CD14-positive monocyte (primary cell): ENCODE measurements at regions not wholly inside any gene's neighbourhood (a gene's known extent, or its start where the extent isn't known, plus 50 kb on each side); places are given as distances from the start of the nearest gene placed in this dataset.

Experiments used
- DNase-seq, 3 donors: peaks; one replicate each; pipeline ENCODE4 v3.0.0-alpha.2; 2011 to 2022
- H2AFZ ChIP-seq: 2 replicates; pipeline ENCODE4 v1.6.0; 2012; ENCODE audit warnings: mild to moderate bottlenecking, low read depth, low read length, inconsistent platforms; ENCODE audit not compliant: insufficient read depth, poor library complexity, severe bottlenecking
- H3K27ac ChIP-seq, 2 donors: 1 replicate in 1 of 2; 2 replicates in 1 of 2; pipeline ENCODE4 v1.5.1; 2012 to 2013; ENCODE audit warnings: low read length in 2 of 2, control low read depth in 1 of 2, inconsistent platforms in 1 of 2, low read depth in 1 of 2, mild to moderate bottlenecking in 1 of 2
- H3K27me3 ChIP-seq, 2 donors: one replicate each; pipeline versions ENCODE4 v1.6.0 to v1.6.1; 2011 to 2013; ENCODE audit warnings: low read length in 2 of 2; ENCODE audit not compliant: control insufficient read depth in 2 of 2, insufficient read depth in 2 of 2
- H3K36me3 ChIP-seq, 2 donors: replicated peaks in 1 of 2; 1 replicate in 1 of 2; 2 replicates in 1 of 2; pipeline versions ENCODE4 v1.5.1 to v1.6.1; 2012 to 2013; ENCODE audit warnings: low read length in 2 of 2, control low read depth in 1 of 2, inconsistent platforms in 1 of 2, mild to moderate bottlenecking in 1 of 2; ENCODE audit not compliant: insufficient read depth in 2 of 2, control insufficient read depth in 1 of 2
- H3K4me1 ChIP-seq, 2 donors: 1 replicate in 1 of 2; 2 replicates in 1 of 2; pipeline versions ENCODE4 v1.5.1 to v1.6.1; 2012 to 2013; ENCODE audit warnings: low read length in 2 of 2, control low read depth in 1 of 2, inconsistent platforms in 1 of 2, mild to moderate bottlenecking in 1 of 2, moderate library complexity in 1 of 2; ENCODE audit not compliant: insufficient read depth in 2 of 2, control insufficient read depth in 1 of 2
- H3K4me2 ChIP-seq: replicated peaks from 2 replicates; pipeline ENCODE3; 2012; ENCODE audit warnings: low read length, moderate library complexity, mild to moderate bottlenecking; ENCODE audit not compliant: poor library complexity, severe bottlenecking; ENCODE audit errors: extremely low read depth
- H3K4me3 ChIP-seq, 3 experiments: fragments of 200-600 bp in 1 of 3; sonication (generic) in 1 of 3; replicated peaks in 1 of 3; 1 replicate in 2 of 3; 2 replicates in 1 of 3; pipeline ENCODE4 v1.5.1; 2011 to 2013; ENCODE audit warnings: low read length in 3 of 3, mild to moderate bottlenecking in 3 of 3, control low read depth in 2 of 3, low read depth in 2 of 3, inconsistent platforms in 1 of 3, moderate library complexity in 1 of 3
- H3K79me2 ChIP-seq: 2 replicates; pipeline ENCODE4 v1.6.0; 2012; ENCODE audit warnings: mild to moderate bottlenecking, control low read depth, inconsistent platforms, low read length, moderate library complexity; ENCODE audit not compliant: insufficient read depth
- H3K9ac ChIP-seq: 2 replicates; pipeline ENCODE4 v1.6.0; 2017; ENCODE audit warnings: low read length, mild to moderate bottlenecking; ENCODE audit not compliant: insufficient read depth, poor library complexity, severe bottlenecking
- H3K9me3 ChIP-seq, 2 donors: replicated peaks in 1 of 2; 1 replicate in 1 of 2; 2 replicates in 1 of 2; pipeline versions ENCODE4 v1.5.1 to v1.6.1; 2012 to 2013; ENCODE audit warnings: low read length in 2 of 2, control low read depth in 1 of 2; ENCODE audit not compliant: control insufficient read depth in 1 of 2, insufficient read depth in 1 of 2
- H4K20me1 ChIP-seq: 2 replicates; pipeline ENCODE4 v1.6.0; 2012; ENCODE audit warnings: mild to moderate bottlenecking, low read length, control low read depth, moderate library complexity; ENCODE audit not compliant: insufficient read depth
- H3K27ac Mint-ChIP-seq, 7 donors: one replicate each; pipeline ENCODE4 v1.8.0; 2020; ENCODE audit warnings: mild to moderate bottlenecking in 7 of 7, mixed read lengths in 7 of 7, moderate library complexity in 6 of 7, inconsistent platforms in 2 of 7
- H3K27me3 Mint-ChIP-seq, 3 donors: one replicate each; pipeline ENCODE4 v1.8.0; 2021 to 2022; ENCODE audit warnings: low read depth in 3 of 3, mild to moderate bottlenecking in 3 of 3, mixed read lengths in 3 of 3, moderate library complexity in 3 of 3, inconsistent platforms in 1 of 3
- H3K36me3 Mint-ChIP-seq, 2 donors: one replicate each; pipeline ENCODE4 v1.8.0; 2020; ENCODE audit warnings: mixed read lengths in 2 of 2, inconsistent platforms in 1 of 2, mild to moderate bottlenecking in 1 of 2
- H3K4me1 Mint-ChIP-seq: one replicate; pipeline ENCODE4 v1.8.0; 2020; ENCODE audit warnings: mild to moderate bottlenecking, mixed read lengths
- H3K4me3 Mint-ChIP-seq, 2 donors: one replicate each; pipeline ENCODE4 v1.8.0; 2020; ENCODE audit warnings: mild to moderate bottlenecking in 2 of 2, mixed read lengths in 2 of 2, moderate library complexity in 1 of 2
- H3K9me3 Mint-ChIP-seq, 7 donors: one replicate each; pipeline ENCODE4 v1.8.0; 2020 to 2022; ENCODE audit warnings: mixed read lengths in 7 of 7, mild to moderate bottlenecking in 6 of 7, moderate library complexity in 6 of 7, inconsistent platforms in 2 of 7
- WGBS: methylation state at CpG from one replicate; pipeline ENCODE4 v1.1.5; 2013; ENCODE audit warnings: missing lambda C conversion rate; ENCODE audit not compliant: insufficient coverage; 5-methylcytosine and 5-hydroxymethylcytosine counted together
- intact Hi-C, 2 donors: fragments of 100-400 bp; cut with micrococcal nuclease; formaldehyde crosslinking; loops; one replicate each; pipeline versions ENCODE4 v1.15.0 to v1.15.1; 2023
- TF ChIP-seq, protein P1 (sequence below): fragments of 200-600 bp; IDR thresholded peaks from one replicate; pipeline ENCODE4 v1.8.0; 2022; ENCODE audit warnings: antibody characterized with exemption, mild to moderate bottlenecking

GRCh38 chr10:60705376-60705775 lies 72.9 kb upstream of the CDK1 start:
- TF ChIP-seq, protein P1, sequence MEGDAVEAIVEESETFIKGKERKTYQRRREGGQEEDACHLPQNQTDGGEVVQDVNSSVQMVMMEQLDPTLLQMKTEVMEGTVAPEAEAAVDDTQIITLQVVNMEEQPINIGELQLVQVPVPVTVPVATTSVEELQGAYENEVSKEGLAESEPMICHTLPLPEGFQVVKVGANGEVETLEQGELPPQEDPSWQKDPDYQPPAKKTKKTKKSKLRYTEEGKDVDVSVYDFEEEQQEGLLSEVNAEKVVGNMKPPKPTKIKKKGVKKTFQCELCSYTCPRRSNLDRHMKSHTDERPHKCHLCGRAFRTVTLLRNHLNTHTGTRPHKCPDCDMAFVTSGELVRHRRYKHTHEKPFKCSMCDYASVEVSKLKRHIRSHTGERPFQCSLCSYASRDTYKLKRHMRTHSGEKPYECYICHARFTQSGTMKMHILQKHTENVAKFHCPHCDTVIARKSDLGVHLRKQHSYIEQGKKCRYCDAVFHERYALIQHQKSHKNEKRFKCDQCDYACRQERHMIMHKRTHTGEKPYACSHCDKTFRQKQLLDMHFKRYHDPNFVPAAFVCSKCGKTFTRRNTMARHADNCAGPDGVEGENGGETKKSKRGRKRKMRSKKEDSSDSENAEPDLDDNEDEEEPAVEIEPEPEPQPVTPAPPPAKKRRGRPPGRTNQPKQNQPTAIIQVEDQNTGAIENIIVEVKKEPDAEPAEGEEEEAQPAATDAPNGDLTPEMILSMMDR = no peak
- no peaks in the 10 kb centered on the region for H3K4me1 Mint-ChIP-seq

DNA sequence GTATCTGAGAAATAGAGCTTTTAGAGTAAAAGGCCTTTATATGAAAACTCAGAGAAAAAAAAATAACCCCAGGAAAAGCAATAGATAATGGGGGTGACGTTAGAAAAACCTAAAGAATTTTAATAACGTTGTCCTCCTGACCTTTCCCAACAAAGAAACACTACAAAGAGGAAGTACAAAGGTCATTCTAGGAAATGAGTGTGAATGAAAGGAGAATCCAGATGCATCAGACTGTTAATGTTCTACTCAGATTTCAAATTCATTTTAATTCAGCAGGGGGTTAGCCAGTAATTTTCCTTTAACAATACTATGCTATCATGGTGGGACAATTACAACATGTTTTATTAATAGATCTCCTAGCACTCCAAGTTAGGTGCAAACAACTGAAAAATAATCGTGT lies 73.8 kb upstream of the CDK1 start:
- intact Hi-C loops = no loop called here
- WGBS = no CpG with 5 or more reads among the region's 3 CpGs
- no peak overlapping the region for H2AFZ ChIP-seq
- H3K4me3 ChIP-seq = no peak overlapping the region
- H3K79me2 ChIP-seq = no peaks in the 10 kb centered on the region
- Mint-ChIP-seq H3K9me3 (peaks cover 0 to 6% (median 2%) of the 10 kb centered on the region in 7 donors), H3K27ac (no peak overlapping the region), H3K27me3 (peaks cover 0 to 1% (median 1%) of the 10 kb centered on the region in 3 donors), H3K4me3 (no peak overlapping the region), H3K36me3 (no peaks in the 10 kb centered on the region), H3K4me1 (no peaks in the 10 kb centered on the region)
- H3K27me3 ChIP-seq = no peaks in the 10 kb centered on the region
- no peaks in the 10 kb centered on the region for H3K9me3 ChIP-seq
- no peaks in the 10 kb centered on the region for H3K4me1 ChIP-seq
- H3K4me2 ChIP-seq = no peak overlapping the region
- H3K9ac ChIP-seq = no peak overlapping the region
- H3K27ac ChIP-seq = no peak overlapping the region
- TF ChIP-seq, protein P1 = no peak
- DNase-seq = no peak
- H3K36me3 ChIP-seq = no peaks in the 10 kb centered on the region
- no peaks in the 10 kb centered on the region for H4K20me1 ChIP-seq

More at GRCh38 chr10:60705376-60705775, 72.9 kb upstream of the CDK1 start:
- H3K27me3 Mint-ChIP-seq = peaks cover 0 to 1% (median 0%) of the 10 kb centered on the region in 3 donors
- no peak overlapping the region for H3K4me3 Mint-ChIP-seq
- H3K9me3 ChIP-seq = no peaks in the 10 kb centered on the region
- H3K79me2 ChIP-seq = no peaks in the 10 kb centered on the region
- no peaks in the 10 kb centered on the region for H3K36me3 ChIP-seq
- no peak overlapping the region for H3K4me3 ChIP-seq
- intact Hi-C loops = no loop called here
- no peak overlapping the region for H3K4me2 ChIP-seq
- H3K9ac ChIP-seq = no peak overlapping the region
- no peak overlapping the region for H3K27ac Mint-ChIP-seq
- H3K27ac ChIP-seq = no peak overlapping the region
- DNase-seq = no peak
- H3K27me3 ChIP-seq = no peaks in the 10 kb centered on the region
- no peak overlapping the region for H2AFZ ChIP-seq
- H4K20me1 ChIP-seq = no peaks in the 10 kb centered on the region
- no CpG with 5 or more reads among the region's 1 CpG for WGBS
- no peaks in the 10 kb centered on the region for H3K36me3 Mint-ChIP-seq
- peaks cover 0 to 6% (median 3%) of the 10 kb centered on the region in 7 donors for H3K9me3 Mint-ChIP-seq
- no peaks in the 10 kb centered on the region for H3K4me1 ChIP-seq
